ENCODE measurements at regions not wholly inside any gene's neighbourhood (a gene's known extent, or its start where the extent isn't known, plus 50 kb on each side); places are given as distances from the start of the nearest gene placed in this dataset.

- TF ChIP-seq, protein P1, sequence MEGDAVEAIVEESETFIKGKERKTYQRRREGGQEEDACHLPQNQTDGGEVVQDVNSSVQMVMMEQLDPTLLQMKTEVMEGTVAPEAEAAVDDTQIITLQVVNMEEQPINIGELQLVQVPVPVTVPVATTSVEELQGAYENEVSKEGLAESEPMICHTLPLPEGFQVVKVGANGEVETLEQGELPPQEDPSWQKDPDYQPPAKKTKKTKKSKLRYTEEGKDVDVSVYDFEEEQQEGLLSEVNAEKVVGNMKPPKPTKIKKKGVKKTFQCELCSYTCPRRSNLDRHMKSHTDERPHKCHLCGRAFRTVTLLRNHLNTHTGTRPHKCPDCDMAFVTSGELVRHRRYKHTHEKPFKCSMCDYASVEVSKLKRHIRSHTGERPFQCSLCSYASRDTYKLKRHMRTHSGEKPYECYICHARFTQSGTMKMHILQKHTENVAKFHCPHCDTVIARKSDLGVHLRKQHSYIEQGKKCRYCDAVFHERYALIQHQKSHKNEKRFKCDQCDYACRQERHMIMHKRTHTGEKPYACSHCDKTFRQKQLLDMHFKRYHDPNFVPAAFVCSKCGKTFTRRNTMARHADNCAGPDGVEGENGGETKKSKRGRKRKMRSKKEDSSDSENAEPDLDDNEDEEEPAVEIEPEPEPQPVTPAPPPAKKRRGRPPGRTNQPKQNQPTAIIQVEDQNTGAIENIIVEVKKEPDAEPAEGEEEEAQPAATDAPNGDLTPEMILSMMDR (IDR thresholded peaks at IDR 0.05; ENCODE audit: low read depth, low read length, missing control alignments) = no peak
- no peak overlapping the region for H3K4me3 ChIP-seq (ENCODE audit: low read depth, low read length)
- in situ Hi-C loops (cut with HindIII; ENCODE audit: low sequenced_read_pairs) = no loop called here
- DNase-seq (ENCODE audit: low read depth) = no peak
These were observed 469.0 kb upstream of the NWD2 start for GRCh38 chr4:36775544-36775943.

DNA sequence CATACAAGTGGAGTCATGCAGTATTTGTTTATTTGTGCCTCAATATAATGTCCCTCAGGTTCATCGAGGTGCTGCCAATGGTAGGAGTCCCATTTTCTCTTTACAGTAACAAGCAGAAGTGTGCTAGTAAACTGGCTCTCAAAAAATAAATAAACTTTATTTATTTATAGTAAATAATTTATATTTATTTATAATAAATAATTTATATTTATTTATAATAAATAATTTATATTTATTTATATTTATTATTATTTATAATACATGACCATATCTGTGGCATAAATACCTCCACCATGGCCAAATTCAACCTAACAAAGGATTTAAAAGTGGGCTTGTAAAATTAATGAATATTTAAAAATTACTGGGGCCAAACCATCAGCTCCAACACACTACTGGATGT lies 464.9 kb upstream of the NWD2 start:
- TF ChIP-seq, protein P1 (IDR thresholded peaks at IDR 0.05; ENCODE audit: low read depth, low read length, missing control alignments) = no peak
- DNase-seq (ENCODE audit: low read depth) = no peak
- in situ Hi-C loops (cut with HindIII; ENCODE audit: low sequenced_read_pairs) = no loop called here
- H3K4me3 ChIP-seq (ENCODE audit: low read depth, low read length) = no peak overlapping the region

GRCh38 chr4:36785973-36786372 lies 458.6 kb upstream of the NWD2 start:
- in situ Hi-C loops (cut with HindIII; ENCODE audit: low sequenced_read_pairs) = no loop called here
- TF ChIP-seq, protein P1 (IDR thresholded peaks at IDR 0.05; ENCODE audit: low read depth, low read length, missing control alignments) = no peak
- DNase-seq (ENCODE audit: low read depth) = no peak
- H3K4me3 ChIP-seq (ENCODE audit: low read depth, low read length) = no peak overlapping the region

DNA sequence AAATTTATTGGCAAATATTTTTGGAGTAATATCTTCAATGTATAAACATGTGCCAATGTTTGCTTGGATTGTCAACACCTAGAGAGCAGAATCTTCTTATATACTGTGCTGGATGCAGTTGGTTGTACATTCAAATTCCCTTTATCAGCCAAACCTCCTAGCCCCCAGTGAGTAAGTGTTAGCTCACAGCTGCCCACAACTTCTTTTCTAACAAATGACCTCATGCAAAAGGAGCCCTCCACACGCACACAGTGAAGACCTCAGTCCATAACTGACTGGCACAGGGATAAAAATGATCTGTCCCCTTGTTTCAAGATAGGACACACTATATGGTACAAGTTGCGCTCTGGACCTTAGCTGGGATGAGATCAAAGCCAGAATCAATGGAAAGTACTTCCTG lies 458.0 kb upstream of the NWD2 start:
- in situ Hi-C loops (cut with HindIII; ENCODE audit: low sequenced_read_pairs) = no loop called here
- TF ChIP-seq, protein P1 (IDR thresholded peaks at IDR 0.05; ENCODE audit: low read depth, low read length, missing control alignments) = no peak
- no peak overlapping the region for H3K4me3 ChIP-seq (ENCODE audit: low read depth, low read length)
- DNase-seq (ENCODE audit: low read depth) = no peak

- in situ Hi-C loops (cut with HindIII; ENCODE audit: low sequenced_read_pairs) = no loop called here
- TF ChIP-seq, protein P1 (IDR thresholded peaks at IDR 0.05; ENCODE audit: low read depth, low read length, missing control alignments) = no peak
- DNase-seq (ENCODE audit: low read depth) = no peak
- no peak overlapping the region for H3K4me3 ChIP-seq (ENCODE audit: low read depth, low read length)
These were observed 449.8 kb upstream of the NWD2 start for GRCh38 chr4:36794716-36795115.

DNA sequence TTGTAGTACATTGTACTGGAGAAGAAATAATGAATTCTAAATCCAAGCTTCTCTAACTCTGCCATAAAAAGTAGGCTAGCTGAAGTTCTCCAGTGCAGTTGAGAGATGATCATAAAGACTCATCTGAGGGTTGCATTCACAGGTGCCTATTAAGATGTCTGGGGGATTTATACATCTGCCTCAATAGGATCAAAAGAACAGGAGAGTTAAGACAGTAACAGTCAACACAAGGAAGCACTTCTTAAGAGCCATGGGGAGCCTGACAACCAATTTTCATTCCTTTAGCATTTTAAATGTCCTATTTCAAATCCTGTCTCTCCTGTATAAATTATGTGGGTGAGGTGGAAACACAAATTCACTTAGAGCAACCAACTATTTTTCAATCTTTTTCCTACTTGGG lies 432.4 kb upstream of the NWD2 start:
- TF ChIP-seq, protein P1 (IDR thresholded peaks at IDR 0.05; ENCODE audit: low read depth, low read length, missing control alignments) = no peak
- in situ Hi-C loops (cut with HindIII; ENCODE audit: low sequenced_read_pairs) = no loop called here

DNA sequence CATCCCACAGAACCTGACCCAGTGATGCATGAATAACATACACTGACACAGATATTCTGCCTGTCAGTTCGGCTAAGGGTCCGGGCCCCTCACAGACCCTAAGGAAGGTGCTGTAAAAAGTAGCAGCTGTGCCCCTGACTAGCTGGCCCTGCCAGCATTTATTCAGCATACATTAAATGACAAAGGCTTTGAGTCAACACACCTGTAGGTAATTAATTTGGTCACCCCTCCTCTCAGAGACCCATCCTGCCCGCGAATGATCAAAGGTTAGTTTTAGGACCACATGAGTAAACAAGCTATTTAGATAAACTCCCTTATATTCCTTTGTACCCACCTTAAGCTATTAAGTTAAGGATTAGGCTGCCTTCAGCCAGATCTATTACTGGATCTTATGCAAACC lies 429.0 kb upstream of the NWD2 start:
- TF ChIP-seq, protein P1 (IDR thresholded peaks at IDR 0.05; ENCODE audit: low read depth, low read length, missing control alignments) = no peak
- DNase-seq (ENCODE audit: low read depth) = no peak
- no peak overlapping the region for H3K4me3 ChIP-seq (ENCODE audit: low read depth, low read length)
- in situ Hi-C loops (cut with HindIII; ENCODE audit: low sequenced_read_pairs) = no loop called here

More for the DNA sequence above, 432.4 kb upstream of the NWD2 start:
- DNase-seq (ENCODE audit: low read depth) = no peak
- H3K4me3 ChIP-seq (ENCODE audit: low read depth, low read length) = no peak overlapping the region
